Activated CD4-positive, alpha-beta memory T cell treated with anti-CD3 and anti-CD28 coated beads, Interleukin-2, amount 10 ng/mL, durations not matched to agents 7 days and 5 days (primary cell): ENCODE measurements at regions not wholly inside any gene's neighbourhood (a gene's known extent, or its start where the extent isn't known, plus 50 kb on each side); places are given as distances from the start of the nearest gene placed in this dataset.

ENCODE experiments used
- CTCF ChIA-PET: fragments of 350-600 bp; sonication (Branson Sonifier 250); formaldehyde crosslinking; loops from one replicate; lab custom pipeline; 2021; ENCODE audit warnings: antibody characterized with exemption, inconsistent platforms; lab: Charles Lee
- POLR2A ChIA-PET: fragments of 350-600 bp; sonication (Branson Sonifier 250); formaldehyde crosslinking; loops from one replicate; lab custom pipeline; 2021; ENCODE audit warnings: antibody characterized with exemption; lab: Charles Lee
- DNase-seq: peaks from one replicate; pipeline ENCODE4 v3.0.0-alpha.2; 2020
- H3K27ac Mint-ChIP-seq: one replicate; pipeline ENCODE4 v1.8.0; 2021; ENCODE audit warnings: mild to moderate bottlenecking, mixed read lengths
- H3K27me3 Mint-ChIP-seq: one replicate; pipeline ENCODE4 v1.8.0; 2021; ENCODE audit warnings: mixed read lengths
- H3K36me3 Mint-ChIP-seq: one replicate; pipeline ENCODE4 v1.8.0; 2021; ENCODE audit warnings: low read depth, mixed read lengths
- H3K4me1 Mint-ChIP-seq: one replicate; pipeline ENCODE4 v1.8.0; 2021; ENCODE audit warnings: mixed read lengths
- H3K4me3 Mint-ChIP-seq: one replicate; pipeline ENCODE4 v1.8.0; 2021; ENCODE audit warnings: mild to moderate bottlenecking, mixed read lengths
- H3K9me3 Mint-ChIP-seq: one replicate; pipeline ENCODE4 v1.8.0; 2021; ENCODE audit warnings: mixed read lengths

GRCh38 chr14:103198131-103199105, 75.2 kb downstream of the TNFAIP2 start:
- Mint-ChIP-seq H3K27ac (no peak overlapping the region), H3K27me3 (peaks cover 6% of the 10 kb centered on the region), H3K36me3 (no peaks in the 10 kb centered on the region), H3K4me1 (no peaks in the 10 kb centered on the region), H3K9me3 (no peaks in the 10 kb centered on the region), H3K4me3 (no peak overlapping the region)
- DNase-seq, result no peak
- ChIA-PET POLR2A (no interaction called here), CTCF (no interaction called here)

- Mint-ChIP-seq H3K9me3 (peaks cover 5% of the 10 kb centered on the region), H3K27ac (no peak overlapping the region), H3K27me3 (peaks cover 9% of the 10 kb centered on the region), H3K36me3 (no peaks in the 10 kb centered on the region), H3K4me3 (no peak overlapping the region), H3K4me1 (no peaks in the 10 kb centered on the region)
- DNase-seq, result no peak
- ChIA-PET POLR2A (no interaction called here), CTCF (no interaction called here)
Observed at GRCh38 chr14:103199124-103199523, 75.9 kb downstream of the TNFAIP2 start.

GRCh38 chr14:103201801-103202200, 78.5 kb downstream of the TNFAIP2 start:
- POLR2A ChIA-PET, result no interaction called here
- no peaks in the 10 kb centered on the region for H3K4me1 Mint-ChIP-seq
- no peak overlapping the region for H3K4me3 Mint-ChIP-seq
- CTCF ChIA-PET, result no interaction called here
- H3K27me3 Mint-ChIP-seq, result peaks cover 10% of the 10 kb centered on the region
- peaks cover 14% of the 10 kb centered on the region for H3K9me3 Mint-ChIP-seq
- no peaks in the 10 kb centered on the region for H3K36me3 Mint-ChIP-seq
- H3K27ac Mint-ChIP-seq, result no peak overlapping the region
- no peak for DNase-seq

- no peak for DNase-seq
- H3K4me1 Mint-ChIP-seq, result no peaks in the 10 kb centered on the region
- H3K9me3 Mint-ChIP-seq, result peaks cover 14% of the 10 kb centered on the region
- ChIA-PET CTCF (no interaction called here), POLR2A (no interaction called here)
- peaks cover 2% of the 10 kb centered on the region for H3K36me3 Mint-ChIP-seq
- H3K27me3 Mint-ChIP-seq, result peaks cover 28% of the 10 kb centered on the region
- H3K4me3 Mint-ChIP-seq, result no peak overlapping the region
- no peak overlapping the region for H3K27ac Mint-ChIP-seq
Observed at GRCh38 chr14:103204852-103205540, 81.7 kb downstream of the TNFAIP2 start.

GRCh38 chr14:103205541-103205906, 82.3 kb downstream of the TNFAIP2 start:
- peaks cover 30% of the 10 kb centered on the region for H3K27me3 Mint-ChIP-seq
- no peak overlapping the region for H3K27ac Mint-ChIP-seq
- H3K4me1 Mint-ChIP-seq, result no peaks in the 10 kb centered on the region
- peaks cover 14% of the 10 kb centered on the region for H3K9me3 Mint-ChIP-seq
- CTCF ChIA-PET, result no interaction called here
- no peak overlapping the region for H3K4me3 Mint-ChIP-seq
- peaks cover 2% of the 10 kb centered on the region for H3K36me3 Mint-ChIP-seq
- POLR2A ChIA-PET, result no interaction called here
- no peak for DNase-seq

- Mint-ChIP-seq H3K9me3 (peaks cover 14% of the 10 kb centered on the region), H3K36me3 (peaks cover 2% of the 10 kb centered on the region), H3K27me3 (peaks cover 30% of the 10 kb centered on the region), H3K4me3 (no peak overlapping the region), H3K4me1 (no peaks in the 10 kb centered on the region), H3K27ac (no peak overlapping the region)
- ChIA-PET CTCF (no interaction called here), POLR2A (no interaction called here)
- no peak for DNase-seq
Observed at GRCh38 chr14:103206023-103206481, 82.8 kb downstream of the TNFAIP2 start.

GRCh38 chr14:103206836-103207387, 83.7 kb downstream of the TNFAIP2 start:
- Mint-ChIP-seq H3K4me1 (no peaks in the 10 kb centered on the region), H3K36me3 (peaks cover 2% of the 10 kb centered on the region), H3K27ac (no peak overlapping the region), H3K27me3 (peaks cover 27% of the 10 kb centered on the region), H3K4me3 (no peak overlapping the region), H3K9me3 (peaks cover 14% of the 10 kb centered on the region)
- no peak for DNase-seq
- ChIA-PET POLR2A (no interaction called here), CTCF (no interaction called here)

- Mint-ChIP-seq H3K27ac (no peak overlapping the region), H3K4me3 (no peak overlapping the region), H3K36me3 (peaks cover 2% of the 10 kb centered on the region), H3K27me3 (peaks cover 29% of the 10 kb centered on the region), H3K9me3 (peaks cover 14% of the 10 kb centered on the region), H3K4me1 (no peaks in the 10 kb centered on the region)
- CTCF ChIA-PET, result interaction anchor here (1.0 to 1.2 kb wide), 2 partner anchors 23 to 102 kb away, joined by 4 read pairs; no protein-coding TSS in a partner anchor
- POLR2A ChIA-PET, result no interaction called here
- DNase-seq, result no peak
Observed at GRCh38 chr14:103207388-103208072, 84.3 kb downstream of the TNFAIP2 start.

- CTCF ChIA-PET, result interaction anchor here (0.7 kb wide), 1 partner anchor 9 kb away, joined by 3 read pairs; no protein-coding TSS in a partner anchor
- no peak overlapping the region for H3K4me3 Mint-ChIP-seq
- peaks cover 30% of the 10 kb centered on the region for H3K27me3 Mint-ChIP-seq
- DNase-seq, result no peak
- H3K4me1 Mint-ChIP-seq, result no peaks in the 10 kb centered on the region
- POLR2A ChIA-PET, result no interaction called here
- peaks cover 9% of the 10 kb centered on the region for H3K9me3 Mint-ChIP-seq
- H3K36me3 Mint-ChIP-seq, result peaks cover 2% of the 10 kb centered on the region
- no peak overlapping the region for H3K27ac Mint-ChIP-seq
Observed at GRCh38 chr14:103209054-103209453, 85.8 kb downstream of the TNFAIP2 start.

GRCh38 chr14:103209506-103209905, 86.2 kb downstream of the TNFAIP2 start:
- Mint-ChIP-seq H3K36me3 (peaks cover 2% of the 10 kb centered on the region), H3K4me3 (no peak overlapping the region), H3K27ac (no peak overlapping the region), H3K27me3 (peaks cover 30% of the 10 kb centered on the region), H3K4me1 (no peaks in the 10 kb centered on the region), H3K9me3 (peaks cover 6% of the 10 kb centered on the region)
- CTCF ChIA-PET, result no interaction called here
- no peak for DNase-seq
- POLR2A ChIA-PET, result no interaction called here

- Mint-ChIP-seq H3K27ac (no peak overlapping the region), H3K27me3 (peaks cover 26% of the 10 kb centered on the region)
- POLR2A ChIA-PET, result no interaction called here
Observed at GRCh38 chr14:103213331-103213730, 90.1 kb downstream of the TNFAIP2 start.

GRCh38 chr14:103214461-103214958, 91.2 kb downstream of the TNFAIP2 start:
- CTCF ChIA-PET, result no interaction called here
- no peak overlapping the region for H3K27ac Mint-ChIP-seq
- H3K4me3 Mint-ChIP-seq, result no peak overlapping the region
- H3K4me1 Mint-ChIP-seq, result no peaks in the 10 kb centered on the region
- H3K36me3 Mint-ChIP-seq, result no peaks in the 10 kb centered on the region
- no peak for DNase-seq
- no peaks in the 10 kb centered on the region for H3K9me3 Mint-ChIP-seq
- peaks cover 22% of the 10 kb centered on the region for H3K27me3 Mint-ChIP-seq
- POLR2A ChIA-PET, result no interaction called here

More at GRCh38 chr14:103213331-103213730, 90.1 kb downstream of the TNFAIP2 start:
- no peak for DNase-seq
- H3K4me3 Mint-ChIP-seq, result no peak overlapping the region
- CTCF ChIA-PET, result no interaction called here
- H3K36me3 Mint-ChIP-seq, result peaks cover 2% of the 10 kb centered on the region
- no peaks in the 10 kb centered on the region for H3K4me1 Mint-ChIP-seq
- no peaks in the 10 kb centered on the region for H3K9me3 Mint-ChIP-seq
